Breast epithelium (tissue), 3 donors: ENCODE measurements at regions not wholly inside any gene's neighbourhood (a gene's known extent, or its start where the extent isn't known, plus 50 kb on each side); places are given as distances from the start of the nearest gene placed in this dataset.

ENCODE experiments used
- CTCF ChIP-seq, 3 donors: fragments of 450-650 bp; IDR thresholded peaks; one replicate each; pipeline ENCODE4 v1.5.1; 2016 to 2017; ENCODE audit warnings: antibody characterized with exemption in 3 of 3, mild to moderate bottlenecking in 3 of 3, moderate library complexity in 3 of 3
- POLR2A ChIP-seq: fragments of 450-650 bp; IDR thresholded peaks from one replicate; pipeline ENCODE4 v1.6.1; 2016; ENCODE audit warnings: antibody characterized with exemption, mild to moderate bottlenecking, moderate library complexity

GRCh38 chr6:51314965-51315364, 496.3 kb downstream of the TFAP2B start:
- TF ChIP-seq CTCF (IDR thresholded peaks at IDR 0.05) (no peak), POLR2A (no peak)
